ENCODE measurements at regions not wholly inside any gene's neighbourhood (a gene's known extent, or its start where the extent isn't known, plus 50 kb on each side); places are given as distances from the start of the nearest gene placed in this dataset.
A peak's percentile ranks its signal among the peaks of the same experiment; 100 is the strongest.

- H3K4me2 ChIP-seq: peak overlapping the region; percentile 22
- intact Hi-C loops (cut with micrococcal nuclease; ENCODE audit: unreplicated experiment): loop anchor here (10.0 kb wide), 1 partner anchor 420 kb away; no protein-coding TSS in a partner anchor
- no peaks in the 10 kb centered on the region for H3K79me2 ChIP-seq (ENCODE audit: low read depth)
- no peak overlapping the region for H2AFZ ChIP-seq
- H3K27ac ChIP-seq: peak overlapping the region; percentile 61
- peaks cover 32% of the 10 kb centered on the region for H3K4me1 ChIP-seq (replicated peaks; ENCODE audit: insufficient read depth)
- BruUV-seq (replicated peaks): no TSS peak
- DNase-seq: no peak
- no peaks in the 10 kb centered on the region for H3K27me3 ChIP-seq (ENCODE audit: insufficient read depth, low read depth)
- no peaks in the 10 kb centered on the region for H3K36me3 ChIP-seq (ENCODE audit: low read depth)
- no peak for TF ChIP-seq EZH2 (IDR thresholded peaks at IDR 0.05; ENCODE audit: low read depth)
- TF ChIP-seq CTCF (conservative IDR thresholded peaks at IDR 0.05): no peak
- H3K9me3 ChIP-seq (ENCODE audit: insufficient read depth, low read depth): no peaks in the 10 kb centered on the region
- peaks cover 18% of the 10 kb centered on the region for H3F3A ChIP-seq (ENCODE audit: insufficient read depth, low read depth)
- no peaks in the 10 kb centered on the region for H4K20me1 ChIP-seq (ENCODE audit: insufficient read depth)
- no peak overlapping the region for H3K4me3 ChIP-seq
- ChIA-PET POLR2A (ENCODE audit: unreplicated experiment) (interaction anchor here (0.6 to 1.2 kb wide), 2 partner anchors 111 to 120 kb away, joined by 3 to 11 read pairs; no protein-coding TSS in a partner anchor), CTCF (interaction anchor here (0.6 kb wide), 1 partner anchor 15 kb away, joined by 5 read pairs; no protein-coding TSS in a partner anchor)
- no peaks in the 10 kb centered on the region for H3K9me2 ChIP-seq (ENCODE audit: insufficient read depth)
Observed at GRCh38 chr13:109384491-109385241, 401.7 kb downstream of the IRS2 start.

- TSS peak; percentile 41 for BruUV-seq (replicated peaks)
- H3K4me1 ChIP-seq (replicated peaks; ENCODE audit: insufficient read depth): peaks cover 26% of the 10 kb centered on the region
- peak overlapping the region; percentile 22 for H3K4me2 ChIP-seq
- no peaks in the 10 kb centered on the region for H3K27me3 ChIP-seq (ENCODE audit: insufficient read depth, low read depth)
- peak overlapping the region; percentile 61 for H3K27ac ChIP-seq
- ChIA-PET CTCF (no interaction called here), POLR2A (ENCODE audit: unreplicated experiment) (interaction anchor here (0.6 to 1.2 kb wide), 2 partner anchors 110 to 119 kb away, joined by 3 to 11 read pairs; no protein-coding TSS in a partner anchor)
- H3K79me2 ChIP-seq (ENCODE audit: low read depth): no peaks in the 10 kb centered on the region
- H2AFZ ChIP-seq: no peak overlapping the region
- no peaks in the 10 kb centered on the region for H4K20me1 ChIP-seq (ENCODE audit: insufficient read depth)
- DNase-seq: peak; percentile 35 to 95
- intact Hi-C loops (cut with micrococcal nuclease; ENCODE audit: unreplicated experiment): loop anchor here (2.0 to 10.0 kb wide), 2 partner anchors 109 to 419 kb away; no protein-coding TSS in a partner anchor
- H3F3A ChIP-seq (ENCODE audit: insufficient read depth, low read depth): peaks cover 16% of the 10 kb centered on the region
- H3K4me3 ChIP-seq: no peak overlapping the region
- no peaks in the 10 kb centered on the region for H3K9me2 ChIP-seq (ENCODE audit: insufficient read depth)
- no peaks in the 10 kb centered on the region for H3K36me3 ChIP-seq (ENCODE audit: low read depth)
- TF ChIP-seq CTCF (conservative IDR thresholded peaks at IDR 0.05): 0 out of 2 replicates have a peak, but pooled peaks have one; percentile 21
- no peak for TF ChIP-seq EZH2 (IDR thresholded peaks at IDR 0.05; ENCODE audit: low read depth)
- no peaks in the 10 kb centered on the region for H3K9me3 ChIP-seq (ENCODE audit: insufficient read depth, low read depth)
Observed at GRCh38 chr13:109383683-109384082, 402.7 kb downstream of the IRS2 start.

GRCh38 chr13:109381546-109382180, 404.7 kb downstream of the IRS2 start:
- H2AFZ ChIP-seq: no peak overlapping the region
- H3K4me2 ChIP-seq: no peak overlapping the region
- intact Hi-C loops (cut with micrococcal nuclease; ENCODE audit: unreplicated experiment): loop anchor here (2.0 to 10.0 kb wide), 2 partner anchors 107 to 417 kb away; no protein-coding TSS in a partner anchor

More at GRCh38 chr13:109381546-109382180, 404.7 kb downstream of the IRS2 start:
- TF ChIP-seq CTCF (conservative IDR thresholded peaks at IDR 0.05): no peak
- no peak for TF ChIP-seq EZH2 (IDR thresholded peaks at IDR 0.05; ENCODE audit: low read depth)
- Histone ChIP-seq H3K9me2 (ENCODE audit: insufficient read depth) (no peaks in the 10 kb centered on the region), H3K36me3 (ENCODE audit: low read depth) (no peaks in the 10 kb centered on the region), H3K79me2 (ENCODE audit: low read depth) (no peaks in the 10 kb centered on the region), H3K4me1 (replicated peaks; ENCODE audit: insufficient read depth) (peaks cover 26% of the 10 kb centered on the region), H3K27ac (no peak overlapping the region), H3F3A (ENCODE audit: insufficient read depth, low read depth) (peaks cover 16% of the 10 kb centered on the region), H4K20me1 (ENCODE audit: insufficient read depth) (no peaks in the 10 kb centered on the region), H3K27me3 (ENCODE audit: insufficient read depth, low read depth) (no peaks in the 10 kb centered on the region), H3K4me3 (no peak overlapping the region), H3K9me3 (ENCODE audit: insufficient read depth, low read depth) (no peaks in the 10 kb centered on the region)
- ChIA-PET POLR2A (ENCODE audit: unreplicated experiment) (interaction anchor here (0.6 kb wide), 1 partner anchor 10 kb away, joined by 3 read pairs; no protein-coding TSS in a partner anchor), CTCF (no interaction called here)
- no peak for DNase-seq
- BruUV-seq (replicated peaks): no TSS peak
